Endothelial cell of umbilical vein (primary cell): ENCODE measurements at regions not wholly inside any gene's neighbourhood (a gene's known extent, or its start where the extent isn't known, plus 50 kb on each side); places are given as distances from the start of the nearest gene placed in this dataset.

Source experiments
- BruUV-seq: library from RNA; stranded (reverse); fragments of 400-500 nt; replicated peaks from 2 replicates; lab custom pipeline; 2021; lab: Mats Ljungman, UMichigan
- CTCF ChIA-PET: fragments of 300-600, 350-600 bp; sonication (Branson Sonifier 250); formaldehyde crosslinking; loops from one replicate; lab custom pipeline; 2021; ENCODE audit warnings: antibody characterized with exemption, inconsistent platforms; lab: Charles Lee
- POLR2A ChIA-PET: fragments of 300-600, 350-600 bp; sonication (Branson Sonifier 250); formaldehyde crosslinking; loops from one replicate; lab custom pipeline; 2021; ENCODE audit warnings: antibody characterized with exemption, inconsistent platforms; lab: Charles Lee
- DNase-seq: peaks from one replicate; pipeline ENCODE4 v3.0.0-alpha.2; 2011; ENCODE audit warnings: low read depth, low spot score
- FAIRE-seq: peaks from 2 replicates; lab custom pipeline; 2011; peaks lifted over from hg19 to GRCh38; lab: Jason Lieb, UNC
- H2AFZ ChIP-seq: 2 replicates; pipeline ENCODE4 v1.6.0; 2012; ENCODE audit warnings: low read depth, low read length, control low read depth, inconsistent platforms
- H3K27ac ChIP-seq: 2 replicates; pipeline ENCODE4 v1.5.1; 2011; ENCODE audit warnings: low read depth, mild to moderate bottlenecking, control low read depth, low read length, moderate library complexity; ENCODE audit not compliant: insufficient read depth
- H3K27me3 ChIP-seq, 2 experiments: 2 replicates each; pipeline versions ENCODE4 v1.6.0 to v1.6.1; 2011; ENCODE audit warnings: low read length in 2 of 2, mixed read lengths in 1 of 2; ENCODE audit not compliant: control insufficient read depth in 2 of 2, insufficient read depth in 2 of 2
- H3K36me3 ChIP-seq, 2 experiments: 2 replicates in 1 of 2; 3 replicates in 1 of 2; pipeline ENCODE4 v1.5.1; 2011; ENCODE audit warnings: low read length in 2 of 2, mild to moderate bottlenecking in 1 of 2, moderate library complexity in 1 of 2; ENCODE audit not compliant: control insufficient read depth in 2 of 2, insufficient read depth in 2 of 2; ENCODE audit errors: extremely low read depth in 1 of 2
- H3K4me1 ChIP-seq: 3 replicates; pipeline ENCODE4 v1.5.1; 2011; ENCODE audit warnings: mild to moderate bottlenecking, low read length; ENCODE audit not compliant: control insufficient read depth, insufficient read depth; ENCODE audit errors: extremely low read depth
- H3K4me2 ChIP-seq: 2 replicates; pipeline ENCODE4 v1.6.1; 2011; ENCODE audit warnings: low read length, control low read depth, mixed read lengths; ENCODE audit not compliant: insufficient read depth
- H3K4me3 ChIP-seq, 3 experiments: fragments of 200-600 bp in 1 of 3; sonication (generic), shearing (Covaris generic) in 1 of 3; replicated peaks in 1 of 3; 2 replicates each; pipeline ENCODE4 v1.5.1; 2011 to 2016; ENCODE audit warnings: control low read depth in 3 of 3, low read length in 3 of 3, mild to moderate bottlenecking in 2 of 3, inconsistent platforms in 1 of 3, low read depth in 1 of 3, moderate library complexity in 1 of 3; ENCODE audit not compliant: insufficient read depth in 1 of 3
- H3K79me2 ChIP-seq: 2 replicates; pipeline ENCODE4 v1.6.0; 2012; ENCODE audit warnings: low read length, inconsistent platforms; ENCODE audit not compliant: control insufficient read depth, insufficient read depth
- H3K9ac ChIP-seq: replicated peaks from 2 replicates; pipeline ENCODE3; 2011; ENCODE audit warnings: low read length, control low read depth; ENCODE audit not compliant: insufficient read depth; ENCODE audit errors: extremely low read depth
- H3K9me1 ChIP-seq: replicated peaks from 3 replicates; pipeline ENCODE4 v1.6.0; 2011; ENCODE audit warnings: mild to moderate bottlenecking, low read length; ENCODE audit not compliant: control insufficient read depth, insufficient read depth; ENCODE audit errors: extremely low read depth
- H3K9me3 ChIP-seq: replicated peaks from 2 replicates; pipeline ENCODE4 v1.5.1; 2012; ENCODE audit warnings: low read length, inconsistent platforms; ENCODE audit not compliant: control insufficient read depth, insufficient read depth
- H4K20me1 ChIP-seq: replicated peaks from 2 replicates; pipeline ENCODE3; 2011; ENCODE audit warnings: mild to moderate bottlenecking, low read length; ENCODE audit not compliant: control insufficient read depth, insufficient read depth; ENCODE audit errors: extremely low read depth
- EZH2 ChIP-seq: IDR thresholded peaks from 2 replicates; pipeline ENCODE4 v1.6.1; 2012; ENCODE audit warnings: borderline replicate concordance, low read depth, mild to moderate bottlenecking, moderate library complexity, low read length, inconsistent platforms; ENCODE audit not compliant: severe bottlenecking
- FOS ChIP-seq: IDR thresholded peaks from 2 replicates; pipeline ENCODE4 v1.6.1; 2011; ENCODE audit warnings: mild to moderate bottlenecking, low read length, moderate library complexity, borderline replicate concordance; ENCODE audit not compliant: insufficient read depth
- GATA2 ChIP-seq: IDR thresholded peaks from 2 replicates; pipeline ENCODE4 v1.7.0; 2011; ENCODE audit warnings: low read depth, mild to moderate bottlenecking, moderate library complexity, mixed read lengths, low read length; ENCODE audit not compliant: insufficient read length, insufficient read depth
- JUN ChIP-seq: IDR thresholded peaks from 2 replicates; pipeline ENCODE4 v1.6.1; 2011; ENCODE audit warnings: borderline replicate concordance, low read depth; ENCODE audit not compliant: insufficient read length, insufficient read depth
- MAX ChIP-seq: IDR thresholded peaks from 2 replicates; pipeline ENCODE4 v1.6.1; 2011; ENCODE audit not compliant: insufficient read depth, insufficient read length
- MYC ChIP-seq: IDR thresholded peaks from one replicate; pipeline ENCODE4 v1.6.1; 2011; ENCODE audit warnings: mild to moderate bottlenecking, low read depth, low read length
- POLR2A ChIP-seq: IDR thresholded peaks from 2 replicates; pipeline ENCODE4 v1.6.1; 2012; ENCODE audit warnings: low read depth, mild to moderate bottlenecking, control low read depth, low read length
- POLR2AphosphoS5 ChIP-seq: IDR thresholded peaks from 2 replicates; pipeline ENCODE4 v1.6.1; 2012; ENCODE audit warnings: low read depth, mild to moderate bottlenecking, control low read depth, low read length, moderate library complexity; ENCODE audit not compliant: insufficient read depth
- dilution Hi-C: fragments of 300-500 bp; cut with MboI; formaldehyde crosslinking; loops from one replicate; pipeline ENCODE4 v1.15.0; 2019; ENCODE audit warnings: low sequenced_read_pairs; ENCODE audit not compliant: extremely low pct_ligation_motif_present
- intact Hi-C: fragments of 100-400 bp; cut with micrococcal nuclease; formaldehyde crosslinking; loops from one replicate; pipeline ENCODE4 v1.10.0; 2022
- TF ChIP-seq, protein P1 (sequence below), 2 donors: IDR thresholded peaks; 1 replicate in 1 of 2; 2 replicates in 1 of 2; pipeline ENCODE4 v1.5.1; 2011; ENCODE audit warnings: low read length in 2 of 2, mild to moderate bottlenecking in 2 of 2, moderate library complexity in 2 of 2, control low read depth in 1 of 2, inconsistent platforms in 1 of 2, low read depth in 1 of 2; ENCODE audit not compliant: insufficient read depth in 1 of 2; ENCODE audit errors: extremely low read depth in 1 of 2

DNA sequence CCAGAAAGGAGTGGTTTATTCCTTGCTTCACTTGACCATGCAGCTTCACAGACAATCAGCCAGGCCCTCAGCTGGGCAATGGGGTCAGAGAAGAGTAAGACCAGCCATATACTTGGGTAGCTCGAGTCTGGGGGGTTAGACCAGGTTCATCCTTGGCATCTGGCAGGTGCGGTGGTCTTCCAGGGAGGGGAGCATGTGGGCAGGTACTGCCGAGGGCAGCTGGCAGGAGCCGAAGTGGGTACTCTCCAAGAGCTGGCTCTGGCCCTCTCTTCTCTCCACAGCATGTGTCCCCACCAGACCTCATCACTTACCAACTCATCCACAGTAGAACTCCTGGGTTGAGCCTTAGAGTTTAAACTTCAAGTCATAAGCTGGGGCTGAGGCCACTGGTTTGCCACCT is 156.8 kb downstream of the FOXD2 start:
- Histone ChIP-seq H3K4me2 (no peak overlapping the region), H3K9ac (no peak overlapping the region), H3K27ac (no peak overlapping the region), H3K27me3 (peaks cover 17 to 22% of the 10 kb centered on the region in 2 experiments), H3K36me3 (no peaks in the 10 kb centered on the region), H4K20me1 (no peaks in the 10 kb centered on the region), H2AFZ (no peak overlapping the region), H3K9me3 (no peaks in the 10 kb centered on the region), H3K9me1 (no peaks in the 10 kb centered on the region), H3K4me3 (no peak overlapping the region), H3K4me1 (no peaks in the 10 kb centered on the region), H3K79me2 (no peaks in the 10 kb centered on the region)
- dilution Hi-C loops (no loop called here), intact Hi-C loops (no loop called here)
- DNase-seq (no peak), FAIRE-seq (no peak)
- ChIA-PET POLR2A (no interaction called here), CTCF (interaction anchor here (1.0 kb wide), 1 partner anchor 14 kb away, joined by 3 read pairs; no protein-coding TSS in a partner anchor)
- no TSS peak for BruUV-seq
- TF ChIP-seq, protein P1, sequence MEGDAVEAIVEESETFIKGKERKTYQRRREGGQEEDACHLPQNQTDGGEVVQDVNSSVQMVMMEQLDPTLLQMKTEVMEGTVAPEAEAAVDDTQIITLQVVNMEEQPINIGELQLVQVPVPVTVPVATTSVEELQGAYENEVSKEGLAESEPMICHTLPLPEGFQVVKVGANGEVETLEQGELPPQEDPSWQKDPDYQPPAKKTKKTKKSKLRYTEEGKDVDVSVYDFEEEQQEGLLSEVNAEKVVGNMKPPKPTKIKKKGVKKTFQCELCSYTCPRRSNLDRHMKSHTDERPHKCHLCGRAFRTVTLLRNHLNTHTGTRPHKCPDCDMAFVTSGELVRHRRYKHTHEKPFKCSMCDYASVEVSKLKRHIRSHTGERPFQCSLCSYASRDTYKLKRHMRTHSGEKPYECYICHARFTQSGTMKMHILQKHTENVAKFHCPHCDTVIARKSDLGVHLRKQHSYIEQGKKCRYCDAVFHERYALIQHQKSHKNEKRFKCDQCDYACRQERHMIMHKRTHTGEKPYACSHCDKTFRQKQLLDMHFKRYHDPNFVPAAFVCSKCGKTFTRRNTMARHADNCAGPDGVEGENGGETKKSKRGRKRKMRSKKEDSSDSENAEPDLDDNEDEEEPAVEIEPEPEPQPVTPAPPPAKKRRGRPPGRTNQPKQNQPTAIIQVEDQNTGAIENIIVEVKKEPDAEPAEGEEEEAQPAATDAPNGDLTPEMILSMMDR (IDR thresholded peaks at IDR 0.05; ENCODE audit: extremely low read depth in 1 of 2, insufficient read depth in 1 of 2, low read depth in 1 of 2, low read length in 2 of 2), result no peak
- TF ChIP-seq POLR2A, result no peak
- no peak for TF ChIP-seq POLR2AphosphoS5
- TF ChIP-seq FOS, result no peak
- no peak for TF ChIP-seq GATA2
- TF ChIP-seq MYC, result no peak
- no peak for TF ChIP-seq JUN
- no peak for TF ChIP-seq EZH2
- TF ChIP-seq MAX, result no peak
